ENCODE measurements at regions not wholly inside any gene's neighbourhood (a gene's known extent, or its start where the extent isn't known, plus 50 kb on each side); places are given as distances from the start of the nearest gene placed in this dataset.

- H3K4me1 Mint-ChIP-seq (ENCODE audit: low read depth) = peaks cover 33% of the 10 kb centered on the region
- CTCF ChIA-PET = interaction anchor here (1.0 to 1.5 kb wide), 2 partner anchors 10 to 102 kb away, joined by 3 to 4 read pairs; no protein-coding TSS in a partner anchor
- no peak overlapping the region for H3K4me3 Mint-ChIP-seq
- POLR2A ChIA-PET = interaction anchor here (0.5 kb wide), 1 partner anchor 1904 kb away, joined by 3 read pairs; no protein-coding TSS in a partner anchor
- H3K9me3 Mint-ChIP-seq (ENCODE audit: insufficient read depth) = no peaks in the 10 kb centered on the region
- peaks cover 15% of the 10 kb centered on the region for H3K36me3 Mint-ChIP-seq (ENCODE audit: low read depth)
- DNase-seq (no peak), ATAC-seq (no peak)
- no peak overlapping the region for H3K27ac Mint-ChIP-seq
- H3K27me3 Mint-ChIP-seq (ENCODE audit: low read depth) = no peaks in the 10 kb centered on the region
Observed at GRCh38 chr1:239723776-239724367, 337.5 kb downstream of the CHRM3 start.

DNA sequence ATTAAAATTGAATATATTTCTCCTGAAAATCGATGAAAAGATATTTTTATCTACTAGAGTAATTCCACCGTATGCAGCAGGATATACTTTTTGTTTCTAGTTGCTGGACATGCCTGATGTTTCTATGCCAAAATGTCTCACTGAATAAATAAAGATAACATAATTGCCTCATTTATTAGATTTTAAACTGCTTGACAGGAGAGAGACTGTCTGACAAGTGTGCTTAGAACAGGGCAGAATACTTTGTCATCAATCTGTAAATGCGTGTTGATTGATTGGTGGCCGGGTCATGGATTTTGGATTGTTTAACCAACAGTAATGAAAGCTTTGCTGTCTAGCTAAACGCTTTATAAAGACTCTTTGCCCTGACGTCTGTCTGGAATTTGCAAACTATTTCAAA, 339.0 kb downstream of the CHRM3 start:
- H3K4me3 Mint-ChIP-seq = no peak overlapping the region
- H3K27ac Mint-ChIP-seq = no peak overlapping the region
- peaks cover 33% of the 10 kb centered on the region for H3K4me1 Mint-ChIP-seq (ENCODE audit: low read depth)
- no peak for DNase-seq
- H3K36me3 Mint-ChIP-seq (ENCODE audit: low read depth) = peaks cover 15% of the 10 kb centered on the region
- ChIA-PET CTCF (interaction anchor here (1.4 to 2.1 kb wide), 3 partner anchors 8 to 104 kb away, joined by 3 to 8 read pairs (median 5); no protein-coding TSS in a partner anchor), POLR2A (no interaction called here)
- ATAC-seq = no peak
- H3K27me3 Mint-ChIP-seq (ENCODE audit: low read depth) = no peaks in the 10 kb centered on the region
- H3K9me3 Mint-ChIP-seq (ENCODE audit: insufficient read depth) = no peaks in the 10 kb centered on the region

DNA sequence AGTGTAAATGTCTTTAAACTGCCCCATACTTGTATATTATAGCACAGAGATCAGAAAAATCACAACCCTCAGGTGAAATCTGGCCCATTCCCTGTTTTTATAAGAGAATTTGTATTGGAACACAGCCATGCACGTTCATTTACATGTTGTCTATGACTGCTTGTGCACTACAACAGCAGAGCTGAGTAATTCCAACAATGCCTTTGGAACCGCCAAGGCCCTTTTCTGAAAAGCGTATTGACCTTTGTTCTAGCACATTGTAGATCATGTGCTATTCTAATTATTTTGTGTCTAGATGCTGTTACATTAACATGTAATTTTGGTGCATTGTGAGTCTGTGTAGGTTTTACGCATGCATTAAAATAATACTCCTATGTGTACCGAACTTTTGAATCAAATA, 339.6 kb downstream of the CHRM3 start:
- Mint-ChIP-seq H3K4me1 (ENCODE audit: low read depth) (peaks cover 30% of the 10 kb centered on the region), H3K27ac (no peak overlapping the region), H3K27me3 (ENCODE audit: low read depth) (no peaks in the 10 kb centered on the region), H3K9me3 (ENCODE audit: insufficient read depth) (no peaks in the 10 kb centered on the region), H3K36me3 (ENCODE audit: low read depth) (peaks cover 15% of the 10 kb centered on the region), H3K4me3 (no peak overlapping the region)
- DNase-seq = no peak
- ATAC-seq = no peak
- ChIA-PET CTCF (interaction anchor here (1.4 to 2.1 kb wide), 2 partner anchors 9 to 12 kb away, joined by 5 to 8 read pairs; no protein-coding TSS in a partner anchor), POLR2A (no interaction called here)

GRCh38 chr1:239730378-239730777, 344.0 kb downstream of the CHRM3 start:
- no peak overlapping the region for H3K4me3 Mint-ChIP-seq
- peaks cover 9% of the 10 kb centered on the region for H3K36me3 Mint-ChIP-seq (ENCODE audit: low read depth)
- ChIA-PET POLR2A (no interaction called here), CTCF (interaction anchor here (1.3 kb wide), 1 partner anchor 9 kb away, joined by 3 read pairs; no protein-coding TSS in a partner anchor)
- no peaks in the 10 kb centered on the region for H3K27me3 Mint-ChIP-seq (ENCODE audit: low read depth)
- no peak for ATAC-seq
- no peak overlapping the region for H3K27ac Mint-ChIP-seq
- H3K4me1 Mint-ChIP-seq (ENCODE audit: low read depth) = no peaks in the 10 kb centered on the region
- no peaks in the 10 kb centered on the region for H3K9me3 Mint-ChIP-seq (ENCODE audit: insufficient read depth)
- no peak for DNase-seq

- CTCF ChIA-PET = interaction anchor here (1.3 kb wide), 1 partner anchor 10 kb away, joined by 3 read pairs; no protein-coding TSS in a partner anchor
- H3K36me3 Mint-ChIP-seq (ENCODE audit: low read depth) = peaks cover 9% of the 10 kb centered on the region
- H3K4me3 Mint-ChIP-seq = no peak overlapping the region
- ATAC-seq (no peak), DNase-seq (no peak)
- no peaks in the 10 kb centered on the region for H3K9me3 Mint-ChIP-seq (ENCODE audit: insufficient read depth)
- no peaks in the 10 kb centered on the region for H3K27me3 Mint-ChIP-seq (ENCODE audit: low read depth)
- H3K27ac Mint-ChIP-seq = no peak overlapping the region
- H3K4me1 Mint-ChIP-seq (ENCODE audit: low read depth) = no peaks in the 10 kb centered on the region
- POLR2A ChIA-PET = no interaction called here
Observed at GRCh38 chr1:239731082-239731748, 344.8 kb downstream of the CHRM3 start.

GRCh38 chr1:239732770-239733169, 346.4 kb downstream of the CHRM3 start:
- H3K27me3 Mint-ChIP-seq (ENCODE audit: low read depth) = no peaks in the 10 kb centered on the region
- DNase-seq (no peak), ATAC-seq (no peak)
- H3K27ac Mint-ChIP-seq = no peak overlapping the region
- CTCF ChIA-PET = no interaction called here
- no peaks in the 10 kb centered on the region for H3K9me3 Mint-ChIP-seq (ENCODE audit: insufficient read depth)
- peaks cover 9% of the 10 kb centered on the region for H3K36me3 Mint-ChIP-seq (ENCODE audit: low read depth)
- no peaks in the 10 kb centered on the region for H3K4me1 Mint-ChIP-seq (ENCODE audit: low read depth)
- POLR2A ChIA-PET = no interaction called here
- no peak overlapping the region for H3K4me3 Mint-ChIP-seq

DNA sequence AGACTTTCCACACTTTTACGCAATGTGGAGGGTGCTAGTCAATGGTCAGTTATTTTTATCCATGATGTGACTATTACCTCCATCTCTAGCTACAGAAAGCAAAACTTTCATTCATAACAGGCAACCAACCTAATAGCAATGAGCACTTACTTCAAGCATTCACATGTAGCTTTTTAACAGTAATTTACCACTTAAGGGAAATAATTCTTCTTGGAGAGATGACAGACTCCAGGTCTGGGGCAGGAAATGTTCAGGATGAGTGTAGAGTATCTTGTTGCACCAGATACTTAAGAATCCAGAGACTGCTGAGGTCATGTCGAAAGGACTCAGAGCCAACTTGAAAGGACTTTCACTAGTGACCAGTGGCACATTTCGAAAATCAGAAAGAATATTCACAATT, 347.6 kb downstream of the CHRM3 start:
- ATAC-seq (no peak), DNase-seq (no peak)
- H3K27ac Mint-ChIP-seq = no peak overlapping the region
- ChIA-PET CTCF (no interaction called here), POLR2A (no interaction called here)
- no peaks in the 10 kb centered on the region for H3K9me3 Mint-ChIP-seq (ENCODE audit: insufficient read depth)
- H3K36me3 Mint-ChIP-seq (ENCODE audit: low read depth) = peaks cover 2% of the 10 kb centered on the region
- no peaks in the 10 kb centered on the region for H3K4me1 Mint-ChIP-seq (ENCODE audit: low read depth)
- no peak overlapping the region for H3K4me3 Mint-ChIP-seq
- H3K27me3 Mint-ChIP-seq (ENCODE audit: low read depth) = no peaks in the 10 kb centered on the region

GRCh38 chr1:239735111-239735510, 348.7 kb downstream of the CHRM3 start:
- POLR2A ChIA-PET = no interaction called here
- H3K4me3 Mint-ChIP-seq = no peak overlapping the region
- H3K36me3 Mint-ChIP-seq (ENCODE audit: low read depth) = peaks cover 6% of the 10 kb centered on the region
- no peaks in the 10 kb centered on the region for H3K27me3 Mint-ChIP-seq (ENCODE audit: low read depth)
- CTCF ChIA-PET = no interaction called here
- H3K9me3 Mint-ChIP-seq (ENCODE audit: insufficient read depth) = peaks cover 5% of the 10 kb centered on the region
- no peak overlapping the region for H3K27ac Mint-ChIP-seq
- H3K4me1 Mint-ChIP-seq (ENCODE audit: low read depth) = peaks cover 6% of the 10 kb centered on the region
- ATAC-seq (no peak), DNase-seq (no peak)

DNA sequence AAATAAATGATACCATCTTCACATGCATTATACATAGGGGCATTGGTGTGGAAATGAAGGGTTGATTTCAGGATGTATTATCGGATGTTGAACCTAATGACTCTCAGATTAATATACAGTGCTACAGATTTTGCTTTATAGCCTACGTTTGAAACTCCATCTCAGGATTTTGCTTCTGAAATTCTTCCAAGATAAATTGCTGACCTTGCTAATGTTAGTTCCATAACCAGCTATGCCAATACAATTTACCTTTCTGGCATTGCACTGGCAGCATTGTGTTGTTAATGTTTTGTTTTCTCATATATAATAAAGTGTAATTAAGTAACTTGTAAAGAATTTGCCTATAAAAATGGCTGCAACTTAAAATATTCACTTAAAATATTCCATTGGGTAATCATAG, 350.1 kb downstream of the CHRM3 start:
- ATAC-seq = no peak
- peaks cover 13% of the 10 kb centered on the region for H3K9me3 Mint-ChIP-seq (ENCODE audit: insufficient read depth)
- no peaks in the 10 kb centered on the region for H3K27me3 Mint-ChIP-seq (ENCODE audit: low read depth)
- no peak overlapping the region for H3K4me3 Mint-ChIP-seq
- peaks cover 11% of the 10 kb centered on the region for H3K4me1 Mint-ChIP-seq (ENCODE audit: low read depth)
- ChIA-PET POLR2A (no interaction called here), CTCF (interaction anchor here (0.5 kb wide), 1 partner anchor 64 kb away, joined by 3 read pairs; no protein-coding TSS in a partner anchor)
- no peak overlapping the region for H3K27ac Mint-ChIP-seq
- H3K36me3 Mint-ChIP-seq (ENCODE audit: low read depth) = peaks cover 9% of the 10 kb centered on the region
- DNase-seq = no peak

DNA sequence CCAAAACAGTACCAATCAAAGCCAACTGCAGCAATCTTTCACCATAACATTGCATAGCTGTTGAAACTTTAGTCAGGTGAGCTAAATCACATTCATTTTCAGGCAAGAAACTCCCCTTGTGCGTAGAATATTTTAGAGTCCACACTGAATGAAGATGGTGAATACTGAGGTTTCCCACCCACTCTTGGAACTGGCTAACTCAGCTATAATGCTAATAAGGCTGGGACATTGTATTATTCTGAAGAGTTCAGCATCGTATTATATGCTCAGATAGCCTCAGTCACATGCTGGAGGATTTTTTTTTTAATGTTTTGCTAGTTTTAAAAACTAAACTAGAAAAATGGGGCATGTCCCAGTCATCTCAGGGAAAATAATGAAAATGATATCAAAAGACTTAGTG, 352.3 kb upstream of the FMN2 start:
- Mint-ChIP-seq H3K36me3 (ENCODE audit: low read depth) (peaks cover 7% of the 10 kb centered on the region), H3K4me1 (ENCODE audit: low read depth) (peaks cover 11% of the 10 kb centered on the region), H3K27me3 (ENCODE audit: low read depth) (no peaks in the 10 kb centered on the region), H3K4me3 (no peak overlapping the region), H3K9me3 (ENCODE audit: insufficient read depth) (peaks cover 13% of the 10 kb centered on the region), H3K27ac (no peak overlapping the region)
- DNase-seq (no peak), ATAC-seq (no peak)
- ChIA-PET POLR2A (no interaction called here), CTCF (interaction anchor here (0.6 to 2.3 kb wide), 3 partner anchors 13 to 20 kb away, joined by 3 to 8 read pairs (median 3); no protein-coding TSS in a partner anchor)

DNA sequence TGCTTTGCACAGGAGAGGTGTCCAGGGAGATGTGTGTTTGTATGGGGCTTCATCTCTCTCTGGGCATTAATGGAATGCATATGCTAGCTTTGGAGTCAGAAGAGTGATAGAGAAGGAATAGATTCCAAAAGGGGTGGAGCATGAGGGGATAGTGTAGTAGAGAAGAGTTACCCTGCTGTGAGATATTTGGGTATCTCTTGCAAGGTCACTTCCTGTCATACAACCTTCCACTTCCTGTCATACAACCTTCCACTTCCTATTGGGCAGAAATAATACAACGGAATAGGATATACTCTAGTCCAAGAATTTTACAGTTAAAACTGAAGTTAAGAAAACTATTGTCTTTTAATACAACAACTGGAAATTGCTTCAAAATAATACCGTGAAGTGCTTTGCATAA, 351.8 kb upstream of the FMN2 start:
- H3K9me3 Mint-ChIP-seq (ENCODE audit: insufficient read depth) = peaks cover 13% of the 10 kb centered on the region
- no peak overlapping the region for H3K4me3 Mint-ChIP-seq
- CTCF ChIA-PET = no interaction called here
- DNase-seq (no peak), ATAC-seq (no peak)
- H3K27ac Mint-ChIP-seq = no peak overlapping the region
- POLR2A ChIA-PET = no interaction called here
- peaks cover 15% of the 10 kb centered on the region for H3K4me1 Mint-ChIP-seq (ENCODE audit: low read depth)
- peaks cover 7% of the 10 kb centered on the region for H3K36me3 Mint-ChIP-seq (ENCODE audit: low read depth)
- no peaks in the 10 kb centered on the region for H3K27me3 Mint-ChIP-seq (ENCODE audit: low read depth)

DNA sequence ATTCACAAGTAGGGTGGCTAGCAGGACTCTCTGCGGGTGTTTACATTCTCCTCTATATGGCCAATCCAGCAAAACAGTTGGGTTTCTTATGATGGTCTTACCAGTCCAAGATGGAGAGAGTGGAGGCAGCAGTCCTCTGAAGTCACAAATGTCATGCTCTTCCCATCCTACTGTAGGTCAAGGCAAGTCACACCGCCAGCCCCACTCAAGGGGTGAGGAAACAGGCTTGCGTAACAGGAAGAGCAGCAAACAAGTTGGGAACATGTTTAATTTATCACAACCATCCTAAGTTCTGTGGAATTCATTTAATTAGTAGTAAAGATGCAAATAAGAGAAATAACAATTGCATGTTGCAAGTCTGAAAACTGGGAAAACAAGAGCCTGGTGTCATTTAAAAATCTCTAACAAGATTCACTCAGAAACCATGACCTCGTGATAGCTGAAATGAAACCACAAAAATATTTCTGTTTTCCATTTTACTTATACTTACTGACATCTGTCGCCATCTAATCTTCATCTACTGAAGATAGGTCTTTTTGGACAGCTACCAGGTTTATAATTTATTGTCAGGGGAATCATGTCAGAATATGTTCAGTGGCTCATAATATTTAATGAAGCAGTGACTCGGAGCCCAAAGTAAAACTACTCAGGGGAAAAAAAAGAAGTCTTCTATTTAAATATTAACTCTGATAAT, 349.1 kb upstream of the FMN2 start:
- CTCF ChIA-PET = no interaction called here
- H3K4me3 Mint-ChIP-seq = no peak overlapping the region
- ATAC-seq = no peak

More for the DNA sequence above, 349.1 kb upstream of the FMN2 start:
- DNase-seq = no peak
- H3K36me3 Mint-ChIP-seq (ENCODE audit: low read depth) = peaks cover 7% of the 10 kb centered on the region
- peaks cover 16% of the 10 kb centered on the region for H3K4me1 Mint-ChIP-seq (ENCODE audit: low read depth)
- H3K27me3 Mint-ChIP-seq (ENCODE audit: low read depth) = no peaks in the 10 kb centered on the region
- no peak overlapping the region for H3K27ac Mint-ChIP-seq
- H3K9me3 Mint-ChIP-seq (ENCODE audit: insufficient read depth) = peaks cover 13% of the 10 kb centered on the region
- POLR2A ChIA-PET = interaction anchor here (0.7 kb wide), 1 partner anchor 139 kb away, joined by 3 read pairs; no protein-coding TSS in a partner anchor
